ENCODE measurements at regions not wholly inside any gene's neighbourhood (a gene's known extent, or its start where the extent isn't known, plus 50 kb on each side); places are given as distances from the start of the nearest gene placed in this dataset.

DNA sequence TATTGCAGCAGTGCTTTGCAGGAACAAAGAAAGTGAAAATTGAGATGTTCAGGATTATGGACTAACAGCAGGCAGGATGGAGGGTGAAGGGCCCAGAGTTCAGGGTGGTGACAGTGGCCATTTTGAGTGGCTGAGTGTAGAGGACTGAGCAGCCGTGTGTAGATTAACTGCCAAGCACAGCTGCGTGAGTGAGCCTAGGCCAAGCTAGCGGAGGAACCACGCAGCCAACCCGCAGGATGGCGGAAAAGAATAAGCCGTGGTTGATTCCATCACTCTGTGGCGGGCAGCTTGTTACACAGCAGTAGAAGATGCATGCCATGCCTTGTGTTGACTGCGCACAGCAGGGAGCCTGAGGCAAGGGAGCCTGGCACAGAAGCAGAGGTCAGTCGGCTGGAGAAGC, 102.5 kb upstream of the KIF26B start:
- Histone ChIP-seq H3K9me3 (no peaks in the 10 kb centered on the region), H3K27me3 (no peaks in the 10 kb centered on the region), H3K36me3 (peaks cover 0 to 9% (median 0%) of the 10 kb centered on the region in 4 donors), H3K4me3 (peak overlapping the region in 1 of 4 donors; percentile 7), H3K4me1 (peaks cover 0 to 19% (median 2%) of the 10 kb centered on the region in 4 donors), H3K27ac (no peak overlapping the region)
- TF ChIP-seq POLR2A (IDR thresholded peaks at IDR 0.05): no peak
- no peak for TF ChIP-seq POLR2AphosphoS5 (IDR thresholded peaks at IDR 0.05)
- TF ChIP-seq EP300 (IDR thresholded peaks at IDR 0.05): no peak
- TF ChIP-seq, protein P1, sequence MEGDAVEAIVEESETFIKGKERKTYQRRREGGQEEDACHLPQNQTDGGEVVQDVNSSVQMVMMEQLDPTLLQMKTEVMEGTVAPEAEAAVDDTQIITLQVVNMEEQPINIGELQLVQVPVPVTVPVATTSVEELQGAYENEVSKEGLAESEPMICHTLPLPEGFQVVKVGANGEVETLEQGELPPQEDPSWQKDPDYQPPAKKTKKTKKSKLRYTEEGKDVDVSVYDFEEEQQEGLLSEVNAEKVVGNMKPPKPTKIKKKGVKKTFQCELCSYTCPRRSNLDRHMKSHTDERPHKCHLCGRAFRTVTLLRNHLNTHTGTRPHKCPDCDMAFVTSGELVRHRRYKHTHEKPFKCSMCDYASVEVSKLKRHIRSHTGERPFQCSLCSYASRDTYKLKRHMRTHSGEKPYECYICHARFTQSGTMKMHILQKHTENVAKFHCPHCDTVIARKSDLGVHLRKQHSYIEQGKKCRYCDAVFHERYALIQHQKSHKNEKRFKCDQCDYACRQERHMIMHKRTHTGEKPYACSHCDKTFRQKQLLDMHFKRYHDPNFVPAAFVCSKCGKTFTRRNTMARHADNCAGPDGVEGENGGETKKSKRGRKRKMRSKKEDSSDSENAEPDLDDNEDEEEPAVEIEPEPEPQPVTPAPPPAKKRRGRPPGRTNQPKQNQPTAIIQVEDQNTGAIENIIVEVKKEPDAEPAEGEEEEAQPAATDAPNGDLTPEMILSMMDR (IDR thresholded peaks at IDR 0.05): no peak
- WGBS, 5 donors: 86 to 95% (median 93%) methylated on average over 10 of the region's 10 CpGs
- intact Hi-C loops (cut with DNase I; ENCODE audit: low total_unique reads): no loop called here
- DNase-seq: no peak

DNA sequence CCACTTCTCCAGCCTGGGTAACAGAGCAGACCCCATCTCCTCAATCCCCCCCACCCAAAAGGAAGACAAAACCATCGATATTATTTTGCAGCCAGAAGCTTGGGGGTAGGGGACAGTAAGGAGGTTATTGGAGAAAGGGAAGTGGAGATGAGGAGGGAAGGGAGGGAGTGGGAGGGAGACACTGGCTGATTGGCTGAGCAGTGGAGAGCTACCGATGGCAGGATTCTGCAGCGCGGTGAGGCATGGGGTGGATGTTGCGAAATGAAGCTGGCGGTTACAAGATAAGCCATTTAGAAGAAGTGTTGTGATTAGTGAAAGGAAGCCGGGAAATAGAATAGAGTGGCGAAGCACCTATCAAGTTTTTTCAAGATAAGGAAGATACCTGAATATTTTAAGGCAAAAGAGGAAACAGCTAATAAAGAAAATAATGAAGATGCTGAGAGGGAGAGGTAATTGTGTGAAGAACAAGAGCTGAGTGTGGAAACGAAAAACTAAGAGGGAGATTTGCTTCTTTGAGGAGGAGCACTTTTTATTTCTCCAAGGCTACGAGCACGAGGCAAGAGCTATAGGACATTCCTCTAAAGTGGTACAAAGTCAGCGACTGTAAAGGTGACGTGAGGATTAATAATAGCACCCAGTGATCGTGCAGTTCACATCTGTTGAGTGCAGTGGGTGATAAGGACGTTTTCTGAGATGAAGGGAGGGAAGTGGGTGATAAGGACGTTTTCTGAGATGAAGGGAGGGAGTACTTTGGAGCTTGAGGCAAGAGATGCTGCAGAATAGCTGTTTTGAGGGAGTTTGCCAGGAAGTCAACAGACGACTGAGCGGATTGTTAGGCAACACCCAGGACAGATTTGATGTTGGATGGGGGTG, 103.2 kb upstream of the KIF26B start:
- Histone ChIP-seq H3K4me3 (no peak overlapping the region), H3K4me1 (peaks cover 0 to 19% (median 2%) of the 10 kb centered on the region in 4 donors), H3K36me3 (peaks cover 0 to 9% (median 0%) of the 10 kb centered on the region in 4 donors), H3K27me3 (no peaks in the 10 kb centered on the region), H3K9me3 (no peaks in the 10 kb centered on the region), H3K27ac (no peak overlapping the region)
- intact Hi-C loops (cut with DNase I; ENCODE audit: low total_unique reads): no loop called here
- DNase-seq: peak; percentile 35 to 59
- TF ChIP-seq EP300 (IDR thresholded peaks at IDR 0.05): no peak
- TF ChIP-seq POLR2AphosphoS5 (IDR thresholded peaks at IDR 0.05): no peak
- TF ChIP-seq, protein P1 (IDR thresholded peaks at IDR 0.05): no peak
- TF ChIP-seq POLR2A (IDR thresholded peaks at IDR 0.05): no peak
- 29 to 50% (median 42%) methylated on average over 18 of the region's 18 CpGs for WGBS, 5 donors

GRCh38 chr1:245046769-245047168, 108.0 kb upstream of the KIF26B start:
- Histone ChIP-seq H3K27me3 (no peaks in the 10 kb centered on the region), H3K27ac (peak overlapping the region in 4 of 5 donors; percentile 3 to 18 (median 11)), H3K36me3 (no peaks in the 10 kb centered on the region), H3K4me1 (peaks cover 9 to 31% (median 17%) of the 10 kb centered on the region in 4 donors), H3K9me3 (no peaks in the 10 kb centered on the region), H3K4me3 (no peak overlapping the region)
- intact Hi-C loops (cut with DNase I; ENCODE audit: low total_unique reads): loop anchor here (10.0 kb wide), 2 partner anchors 242 to 442 kb away; no protein-coding TSS in a partner anchor
- peak in 1 of 2 donors; percentile 46 for DNase-seq
- TF ChIP-seq POLR2A (IDR thresholded peaks at IDR 0.05): no peak
- TF ChIP-seq EP300 (IDR thresholded peaks at IDR 0.05): no peak
- peak in 1 of 3 donors; percentile 7 for TF ChIP-seq POLR2AphosphoS5 (IDR thresholded peaks at IDR 0.05)
- TF ChIP-seq, protein P1 (IDR thresholded peaks at IDR 0.05): no peak
- 60 to 79% (median 65%) methylated on average over 10 to 11 of the region's 11 CpGs for WGBS, 5 donors

- TF ChIP-seq POLR2A (IDR thresholded peaks at IDR 0.05) (no peak), POLR2AphosphoS5 (IDR thresholded peaks at IDR 0.05) (no peak), EP300 (IDR thresholded peaks at IDR 0.05) (no peak)
- TF ChIP-seq, protein P1 (IDR thresholded peaks at IDR 0.05): no peak
- intact Hi-C loops (cut with DNase I; ENCODE audit: low total_unique reads): loop anchor here (10.0 kb wide), 2 partner anchors 242 to 442 kb away; no protein-coding TSS in a partner anchor
- Histone ChIP-seq H3K27ac (no peak overlapping the region), H3K36me3 (no peaks in the 10 kb centered on the region), H3K9me3 (no peaks in the 10 kb centered on the region), H3K27me3 (no peaks in the 10 kb centered on the region), H3K4me3 (no peak overlapping the region), H3K4me1 (peaks cover 9 to 31% (median 14%) of the 10 kb centered on the region in 4 donors)
- 82 to 91% (median 87%) methylated on average over 9 of the region's 9 CpGs for WGBS, 5 donors
- DNase-seq: no peak
These were observed 108.5 kb upstream of the KIF26B start for GRCh38 chr1:245046315-245046714.

Measured in stomach (tissue), 8 donors.